NCI-H1092 treated with DMSO at 0.1 percent for 48 hours (cell line): ENCODE measurements at regions not wholly inside any gene's neighbourhood (a gene's known extent, or its start where the extent isn't known, plus 50 kb on each side); places are given as distances from the start of the nearest gene placed in this dataset.

ENCODE experiments used
- DNase-seq: peaks from one replicate; lab custom pipeline; 2025; lab: John Stamatoyannopoulos, UW

DNA sequence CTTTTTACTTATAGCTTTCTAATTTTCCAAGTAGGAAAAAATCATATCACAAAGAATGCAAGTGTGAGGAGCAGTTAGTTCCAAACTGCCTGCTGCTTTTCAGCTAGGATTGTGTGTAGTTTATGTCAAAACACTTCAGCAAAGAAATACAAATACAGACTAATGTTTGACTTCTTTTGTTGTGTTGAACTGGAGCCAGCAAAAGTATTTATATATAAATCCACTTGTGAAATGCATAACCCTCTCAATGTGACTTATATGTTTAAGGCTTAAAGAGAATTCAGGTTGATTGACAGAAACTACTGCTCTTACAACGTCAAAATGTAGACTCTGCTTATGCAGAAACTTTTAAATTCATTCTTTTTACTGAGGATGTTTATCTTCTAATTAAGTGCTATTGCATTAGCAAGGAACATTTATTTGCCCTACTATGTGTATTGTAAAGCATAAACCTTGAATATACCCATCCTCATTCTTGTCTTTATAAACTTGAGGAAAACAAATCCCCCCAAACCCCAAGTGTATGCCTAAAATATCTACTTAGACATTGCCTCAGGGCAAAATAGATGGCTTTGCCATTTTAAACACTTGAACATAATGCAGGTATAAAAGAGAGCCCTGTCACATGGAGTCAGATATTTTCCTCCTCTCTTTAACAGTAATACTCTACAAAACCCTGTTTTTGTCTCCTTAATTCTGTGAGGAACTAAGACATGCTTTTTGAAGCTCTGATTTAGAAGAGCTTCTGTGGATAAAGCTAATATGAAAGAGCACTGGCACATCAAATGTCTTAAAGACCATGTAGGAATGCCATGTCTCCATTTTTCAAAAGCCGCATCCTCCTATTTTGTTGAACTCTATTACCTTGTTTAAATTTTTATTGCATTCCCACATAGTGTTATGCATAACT, 302.8 kb upstream of the TBC1D5 start:
- DNase-seq = peak; percentile 7

- no peak for DNase-seq
Observed at GRCh38 chr3:18044191-18044590, 301.8 kb upstream of the TBC1D5 start.

GRCh38 chr3:18036450-18036815, 294.0 kb upstream of the TBC1D5 start:
- no peak for DNase-seq

DNA sequence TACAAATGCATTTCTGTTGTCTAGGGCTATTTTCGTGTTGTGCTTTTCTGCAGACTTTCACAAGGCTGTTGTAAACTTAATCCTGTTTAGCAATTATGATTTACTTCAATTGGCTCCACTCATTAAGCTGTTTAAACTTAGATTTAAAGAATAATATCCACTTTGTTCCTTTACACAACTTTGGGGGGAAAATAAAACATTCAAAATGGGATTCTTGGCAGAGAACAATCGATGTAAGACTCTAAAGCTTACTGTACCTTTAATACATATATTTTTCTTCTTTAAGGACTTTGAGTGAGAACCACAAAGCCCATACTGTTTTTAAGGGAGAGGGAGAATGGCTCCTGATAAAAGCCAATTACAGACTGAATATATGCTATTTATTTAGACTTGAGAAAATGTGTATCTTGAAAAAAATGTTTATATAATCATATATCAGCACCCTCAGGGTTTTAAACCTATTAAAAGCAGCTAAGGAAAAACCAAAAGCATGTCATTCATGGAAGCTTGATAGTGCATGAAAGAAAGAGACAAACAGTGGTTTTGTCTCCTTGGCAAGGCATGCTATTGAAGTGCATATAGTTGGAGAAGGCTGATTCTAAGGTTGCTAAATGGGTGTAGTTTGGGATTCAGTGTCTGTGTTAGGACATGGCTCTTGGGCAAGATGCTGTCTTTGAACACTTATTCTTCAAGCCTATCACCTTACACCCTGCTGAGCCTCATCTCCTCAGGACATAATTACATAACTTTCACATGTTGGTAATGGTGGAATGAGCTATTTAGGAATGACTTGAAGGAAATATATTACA, 293.4 kb upstream of the TBC1D5 start:
- DNase-seq = no peak

DNA sequence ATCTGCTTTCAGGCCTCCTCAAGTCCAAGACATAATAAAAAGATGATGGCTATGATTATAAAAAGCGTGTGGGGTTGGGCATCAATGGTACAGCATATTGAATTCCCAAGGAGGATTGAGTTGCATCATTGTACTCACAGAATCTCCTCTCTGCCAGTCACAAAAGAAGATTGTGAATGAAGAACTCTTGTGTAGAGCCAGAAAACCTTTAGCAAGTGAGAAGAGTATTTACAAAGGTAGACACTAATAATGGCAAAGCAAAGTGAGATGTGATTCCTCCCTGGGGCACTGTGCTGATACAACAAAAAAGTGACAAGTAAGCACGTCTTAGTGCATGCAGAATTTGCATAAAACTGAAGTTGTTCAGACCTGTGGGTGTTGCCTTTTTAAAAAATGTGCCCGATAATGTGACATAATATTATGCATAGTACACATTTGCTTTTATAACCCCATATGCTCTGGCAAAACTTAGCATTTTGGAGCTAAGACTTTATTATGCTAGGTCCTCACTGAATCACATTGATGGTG, 291.2 kb upstream of the TBC1D5 start:
- no peak for DNase-seq

DNA sequence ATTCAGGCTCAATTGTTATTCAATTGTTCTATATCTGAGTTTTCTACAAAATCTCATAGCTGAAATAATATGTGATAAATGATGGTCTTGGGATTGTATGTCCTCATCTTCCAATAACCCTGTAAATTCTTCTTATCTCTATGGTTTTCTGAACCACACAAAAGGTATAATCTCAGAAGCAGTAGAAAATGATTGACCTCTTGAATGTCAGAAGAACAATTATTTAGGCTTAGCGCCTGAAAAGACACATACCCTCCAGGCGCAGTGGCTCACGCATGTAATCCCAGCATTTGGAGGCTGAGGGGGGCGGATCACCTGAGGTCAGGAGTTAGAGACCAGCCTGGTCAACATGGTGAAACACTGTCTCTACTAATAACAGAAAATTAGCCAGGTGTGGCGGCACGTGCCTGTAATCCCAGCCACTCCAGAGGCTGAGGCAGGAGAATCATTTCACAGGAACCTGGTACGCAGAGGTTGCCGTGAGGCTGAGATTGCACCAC, 288.0 kb upstream of the TBC1D5 start:
- no peak for DNase-seq

- DNase-seq = no peak
Observed at GRCh38 chr3:18027161-18027939, 284.9 kb upstream of the TBC1D5 start.

- no peak for DNase-seq
Observed at GRCh38 chr3:18024715-18025114, 282.3 kb upstream of the TBC1D5 start.

- no peak for DNase-seq
Observed at GRCh38 chr3:18019161-18019495, 276.7 kb upstream of the TBC1D5 start.

DNA sequence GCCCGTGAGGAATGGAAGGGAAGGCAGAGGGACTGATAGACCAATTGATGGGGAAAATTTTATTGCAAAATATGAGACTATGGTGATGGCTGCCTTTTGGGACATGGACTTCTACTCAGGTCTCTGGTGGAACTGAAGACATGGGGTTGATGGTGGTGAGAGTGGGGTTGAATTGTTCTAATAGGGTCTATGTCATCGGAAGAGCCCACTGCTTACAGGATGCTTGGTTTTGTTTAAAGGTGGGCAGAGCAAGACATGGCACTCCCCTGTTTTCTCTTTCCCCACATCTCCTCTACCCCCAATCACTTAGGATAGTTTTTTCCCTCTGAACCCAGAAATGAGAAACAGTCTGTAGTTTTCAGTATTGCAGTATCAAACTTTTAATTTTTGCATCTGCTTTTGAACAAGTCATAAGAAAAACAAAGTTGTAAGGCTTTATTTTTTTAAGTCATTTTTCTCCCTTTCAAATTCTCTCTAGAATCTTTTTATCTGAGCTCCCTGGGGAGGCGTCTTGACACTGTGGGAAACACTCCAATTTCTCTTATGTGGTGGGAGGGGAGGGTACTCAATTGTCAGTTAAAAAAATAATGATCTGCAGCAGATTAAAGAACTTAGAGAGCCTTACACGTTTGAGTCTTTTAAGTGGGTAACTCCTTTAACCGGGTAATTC, 276.2 kb upstream of the TBC1D5 start:
- DNase-seq = no peak

DNA sequence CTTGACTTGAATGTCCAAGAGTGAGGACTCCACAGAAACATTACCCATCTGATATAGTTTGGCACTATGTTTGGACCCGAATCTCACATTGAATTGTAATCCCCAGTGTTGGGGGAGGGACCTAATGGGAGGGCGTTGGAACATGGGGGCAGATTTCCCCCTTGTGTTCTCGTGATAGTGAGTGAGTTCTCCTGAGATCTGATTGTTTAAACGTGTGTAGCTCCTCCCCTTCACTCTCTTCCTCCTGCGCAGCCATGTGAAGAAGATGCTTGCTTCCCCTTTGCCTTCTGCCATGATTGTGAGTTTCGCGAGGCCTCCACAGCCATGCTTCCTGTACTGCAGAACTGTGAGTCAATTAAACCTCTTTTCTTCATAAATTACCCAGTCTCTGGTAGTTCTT, 273.9 kb upstream of the TBC1D5 start:
- no peak for DNase-seq

DNA sequence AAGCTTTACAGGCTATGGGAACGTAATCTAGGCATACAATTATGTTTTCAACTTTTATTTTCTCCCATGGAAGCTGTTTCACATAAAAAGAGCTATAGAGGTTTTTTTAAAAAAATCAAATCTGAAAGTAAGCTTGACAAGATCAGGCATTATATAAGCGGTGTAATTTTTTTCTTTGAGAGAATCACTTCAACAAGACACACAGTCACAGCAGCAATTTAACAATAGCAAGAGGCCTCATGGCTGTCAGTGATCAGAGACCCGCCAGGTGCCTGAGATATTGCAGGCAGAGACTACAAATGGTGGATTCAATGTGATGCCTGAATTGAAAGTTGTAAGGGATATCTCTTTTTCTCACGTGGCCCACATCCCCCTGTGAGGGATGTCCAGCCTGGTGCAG, 270.5 kb upstream of the TBC1D5 start:
- DNase-seq = no peak

GRCh38 chr3:18012436-18012835, 270.0 kb upstream of the TBC1D5 start:
- no peak for DNase-seq

GRCh38 chr3:18011387-18011786, 269.0 kb upstream of the TBC1D5 start:
- DNase-seq = no peak

DNA sequence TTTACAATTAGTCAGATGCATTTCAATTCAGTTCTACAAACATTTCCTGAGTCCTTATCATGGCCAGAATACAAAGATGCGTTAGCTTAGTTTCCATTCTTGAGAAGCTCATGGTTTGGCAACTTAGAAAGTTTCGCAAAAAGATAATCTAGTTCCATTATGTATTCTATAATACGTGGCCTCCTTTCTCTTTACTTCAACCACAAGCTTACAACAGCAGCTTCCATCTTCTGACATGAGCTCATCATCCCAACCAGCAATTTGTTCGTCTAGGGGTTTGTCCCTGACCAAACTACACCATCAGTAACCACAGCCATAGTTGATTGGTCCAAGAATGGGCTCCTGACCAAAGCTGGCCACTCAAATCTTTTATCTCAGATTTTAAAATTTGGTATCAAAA, 267.6 kb upstream of the TBC1D5 start:
- no peak for DNase-seq

- no peak for DNase-seq
Observed at GRCh38 chr3:18008706-18009368, 266.4 kb upstream of the TBC1D5 start.

GRCh38 chr3:18007980-18008379, 265.5 kb upstream of the TBC1D5 start:
- DNase-seq = no peak

DNA sequence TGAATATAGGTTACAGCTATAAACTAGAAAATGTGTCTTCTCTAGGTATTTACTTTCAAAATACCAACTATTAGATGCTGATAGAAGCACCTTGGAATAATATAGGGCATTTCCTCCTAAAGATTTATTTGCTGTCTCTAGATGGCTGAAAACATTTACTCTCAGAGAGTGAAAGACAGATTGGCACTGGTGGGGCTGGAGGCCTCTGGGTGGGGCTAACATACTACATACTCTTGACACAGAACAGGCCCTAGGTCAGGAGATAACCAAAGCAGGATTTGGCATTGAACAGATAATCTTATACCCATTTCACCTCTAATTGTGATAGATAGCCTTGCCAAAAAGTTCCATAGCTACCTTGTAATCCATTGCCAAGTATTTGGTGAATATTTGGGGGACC, 253.3 kb upstream of the TBC1D5 start:
- DNase-seq = no peak

- DNase-seq = no peak
Observed at GRCh38 chr3:17994167-17994566, 251.7 kb upstream of the TBC1D5 start.

GRCh38 chr3:17990390-17990789, 248.0 kb upstream of the TBC1D5 start:
- no peak for DNase-seq

DNA sequence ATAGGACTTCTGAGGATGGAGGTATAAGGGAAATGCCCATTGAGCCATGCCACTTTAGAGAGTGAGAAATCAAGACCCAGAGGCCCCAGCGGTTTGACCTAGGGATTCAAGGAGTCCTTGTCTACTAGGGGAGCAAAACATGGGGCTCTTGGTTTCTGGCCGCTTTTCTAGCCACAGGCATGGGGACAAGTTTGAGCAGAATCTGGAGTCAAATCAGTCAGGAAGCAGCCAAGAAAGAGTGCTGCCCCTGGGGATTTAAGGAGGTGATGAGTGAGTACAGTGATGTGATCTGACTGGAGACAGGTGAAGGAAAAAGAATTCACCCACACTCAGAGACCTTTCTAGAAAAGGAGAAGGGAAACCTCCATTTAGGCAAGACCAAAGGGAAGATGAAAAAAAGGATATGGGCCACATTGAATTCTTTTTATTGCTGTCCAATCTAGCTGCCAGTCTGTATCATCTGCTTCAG, 244.0 kb upstream of the TBC1D5 start:
- no peak for DNase-seq
